ENCODE measurements at regions not wholly inside any gene's neighbourhood (a gene's known extent, or its start where the extent isn't known, plus 50 kb on each side); places are given as distances from the start of the nearest gene placed in this dataset.
A peak's percentile ranks its signal among the peaks of the same experiment; 100 is the strongest.

DNA sequence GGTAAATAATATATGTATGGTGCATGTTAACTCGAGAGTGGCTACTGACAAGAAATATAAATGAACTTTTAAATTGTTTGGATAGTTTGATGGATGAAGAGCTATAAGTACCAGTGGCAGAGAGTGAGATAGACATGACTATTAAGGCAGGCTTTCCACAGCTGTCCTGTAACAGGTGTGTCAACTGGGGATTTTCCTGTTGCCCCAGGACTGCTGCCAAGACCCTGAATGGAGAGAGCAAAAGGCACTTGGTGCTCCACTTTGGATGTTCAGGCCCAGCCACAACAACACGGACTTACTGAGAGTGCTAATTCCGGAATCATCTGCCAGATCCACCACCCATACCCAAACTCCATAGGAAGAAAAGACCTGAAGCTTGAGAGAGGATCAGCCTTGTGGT, 215.1 kb downstream of the SEC61B start:
- DNase-seq (ENCODE audit: low read depth) = no peak

DNA sequence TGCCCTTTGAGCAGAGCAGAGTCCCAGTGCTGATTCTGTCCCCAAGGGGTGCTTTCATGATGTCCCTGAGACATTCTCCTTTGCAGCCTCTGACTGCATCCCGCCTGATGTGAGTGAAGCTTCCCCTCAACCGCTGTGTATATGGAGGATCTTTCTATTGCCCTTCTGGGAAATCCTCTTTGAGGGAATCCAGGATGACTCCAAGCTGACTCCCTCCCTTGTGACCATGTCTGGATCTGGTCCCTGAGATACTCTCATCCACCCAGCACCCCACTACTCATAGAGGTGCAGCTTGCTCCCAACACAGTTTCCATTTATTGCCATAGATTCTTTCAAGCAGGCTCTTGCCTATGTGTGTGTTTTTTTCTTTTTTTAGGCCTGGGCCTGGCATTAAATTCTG, 216.5 kb downstream of the SEC61B start:
- no peak for DNase-seq (ENCODE audit: low read depth)

GRCh38 chr9:99441829-99442228, 219.7 kb downstream of the SEC61B start:
- DNase-seq (ENCODE audit: low read depth) = no peak

DNA sequence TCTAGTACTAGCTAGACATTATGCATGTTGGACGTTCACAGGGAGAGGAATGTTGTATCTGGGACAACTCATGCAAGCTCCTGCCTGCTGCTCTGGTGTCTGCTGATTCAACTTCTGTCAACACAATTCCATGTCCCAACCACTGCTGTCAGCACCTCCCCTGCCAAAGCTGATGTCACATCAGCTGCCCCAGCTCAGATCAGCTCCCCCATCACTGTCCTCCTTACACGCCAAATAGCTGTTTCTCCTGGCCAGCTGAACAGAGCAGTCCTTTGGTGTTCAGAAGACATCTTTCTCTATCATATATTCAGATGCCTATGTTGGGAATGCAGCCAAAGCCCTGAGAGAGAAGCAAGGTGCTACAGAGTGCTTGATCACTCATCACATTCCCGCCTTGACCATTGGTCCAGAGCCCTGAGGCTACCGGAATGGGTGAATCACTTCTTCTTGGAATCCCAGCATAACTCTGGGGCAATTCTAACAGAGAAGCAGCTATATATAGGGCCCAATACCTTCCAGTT, 223.3 kb downstream of the SEC61B start:
- DNase-seq (ENCODE audit: low read depth) = peak; percentile 84

- no peak for DNase-seq (ENCODE audit: low read depth)
These were observed 223.8 kb downstream of the SEC61B start for GRCh38 chr9:99445920-99446319.

DNA sequence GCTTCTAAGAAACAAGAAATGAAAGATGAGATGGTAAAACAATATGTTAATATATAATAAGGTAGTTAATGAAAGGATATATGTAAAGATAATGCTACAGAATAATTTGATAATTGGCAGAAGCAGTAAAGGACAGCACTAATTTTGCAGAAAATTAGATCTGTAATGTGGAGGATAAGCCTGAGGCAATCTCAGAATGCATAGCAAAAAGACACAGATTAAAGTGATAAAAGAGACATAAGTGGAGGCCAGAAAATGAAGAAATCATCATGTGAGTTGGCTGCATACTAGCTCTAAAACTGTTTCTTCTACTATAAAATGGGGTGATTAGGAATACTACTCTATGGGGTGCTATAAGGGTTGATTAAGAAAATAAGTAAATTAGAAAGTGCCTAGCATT, 225.9 kb downstream of the SEC61B start:
- DNase-seq (ENCODE audit: low read depth) = no peak

DNA sequence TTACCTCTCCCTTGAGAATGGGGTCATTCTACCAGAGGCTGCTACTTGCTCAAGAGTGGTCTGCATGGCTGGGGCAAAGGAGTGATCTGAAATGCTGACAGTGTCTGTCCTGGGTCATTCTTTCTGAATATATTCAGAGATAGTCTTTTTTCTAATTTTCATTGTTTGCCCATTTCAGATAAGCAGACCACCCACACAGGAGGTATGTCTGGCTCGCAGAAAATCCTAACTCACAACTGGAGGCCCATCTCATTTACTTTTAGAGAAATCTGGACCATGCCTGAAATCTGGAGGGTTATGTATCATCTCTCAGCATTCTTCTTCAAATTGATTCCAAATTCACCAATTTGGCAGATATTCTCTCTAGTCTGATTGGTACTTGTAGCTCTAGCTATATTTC, 227.6 kb downstream of the SEC61B start:
- DNase-seq (ENCODE audit: low read depth) = no peak

DNA sequence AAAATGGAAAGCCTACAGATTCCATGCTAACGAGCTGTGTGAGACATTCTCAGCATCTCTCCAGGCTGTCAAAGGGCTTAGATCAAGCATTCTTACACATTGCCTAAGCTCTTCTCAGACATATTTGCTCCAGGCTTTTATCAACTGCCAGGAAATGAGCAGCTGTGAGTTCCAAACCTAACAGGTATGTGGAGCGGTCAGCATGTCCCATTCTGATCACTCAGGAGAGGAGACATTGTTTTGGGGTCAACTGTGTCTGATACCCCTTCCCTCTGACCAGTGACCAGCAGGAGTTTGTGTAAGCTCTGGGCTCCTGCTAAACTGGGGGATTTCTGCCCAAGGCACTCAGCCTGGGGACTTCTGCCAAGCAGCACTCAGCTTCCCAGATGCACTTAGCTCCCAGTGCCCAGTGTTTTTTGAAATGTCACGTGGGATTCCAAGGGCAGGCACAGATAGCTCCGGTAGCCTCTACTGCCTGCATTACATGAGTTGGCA, 229.1 kb downstream of the SEC61B start:
- DNase-seq (ENCODE audit: low read depth) = no peak

GRCh38 chr9:99457406-99457805, 235.3 kb downstream of the SEC61B start:
- no peak for DNase-seq (ENCODE audit: low read depth)

GRCh38 chr9:99457981-99458380, 235.9 kb downstream of the SEC61B start:
- no peak for DNase-seq (ENCODE audit: low read depth)

DNA sequence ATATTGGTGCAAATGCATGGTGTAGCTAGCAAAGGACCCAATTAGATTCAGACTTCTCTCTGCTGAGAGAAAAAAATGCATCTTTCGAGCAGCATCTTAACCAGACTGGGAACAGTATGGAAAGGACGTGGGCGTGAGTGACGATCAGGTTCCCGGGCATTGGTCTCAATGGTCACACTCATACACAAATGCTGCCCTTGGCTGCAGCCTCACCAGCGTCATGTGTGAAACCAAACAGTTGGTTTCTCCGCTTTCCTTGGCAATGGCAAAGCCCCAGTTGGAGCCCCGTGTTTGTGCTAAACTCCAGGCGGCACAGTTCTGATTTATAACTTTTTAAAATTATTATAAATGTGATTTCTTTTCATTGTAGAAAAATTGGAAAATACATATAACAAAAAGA, 237.8 kb downstream of the SEC61B start:
- no peak for DNase-seq (ENCODE audit: low read depth)

- no peak for DNase-seq (ENCODE audit: low read depth)
These were observed 241.0 kb downstream of the SEC61B start for GRCh38 chr9:99463131-99463530.

- no peak for DNase-seq (ENCODE audit: low read depth)
These were observed 242.5 kb downstream of the SEC61B start for GRCh38 chr9:99464568-99464967.

GRCh38 chr9:99465231-99465907, 243.3 kb downstream of the SEC61B start:
- DNase-seq (ENCODE audit: low read depth) = no peak

GRCh38 chr9:99466104-99466503, 244.0 kb downstream of the SEC61B start:
- no peak for DNase-seq (ENCODE audit: low read depth)

- no peak for DNase-seq (ENCODE audit: low read depth)
These were observed 244.7 kb downstream of the SEC61B start for GRCh38 chr9:99466781-99467180.

GRCh38 chr9:99471033-99471432, 249.0 kb downstream of the SEC61B start:
- no peak for DNase-seq (ENCODE audit: low read depth)

GRCh38 chr9:99472240-99472915, 250.3 kb downstream of the SEC61B start:
- DNase-seq (ENCODE audit: low read depth) = no peak

GRCh38 chr9:99472916-99473245, 250.8 kb downstream of the SEC61B start:
- DNase-seq (ENCODE audit: low read depth) = no peak

GRCh38 chr9:99474186-99474585, 252.1 kb downstream of the SEC61B start:
- DNase-seq (ENCODE audit: low read depth) = no peak

- DNase-seq (ENCODE audit: low read depth) = no peak
These were observed 253.5 kb downstream of the SEC61B start for GRCh38 chr9:99475401-99476065.

DNA sequence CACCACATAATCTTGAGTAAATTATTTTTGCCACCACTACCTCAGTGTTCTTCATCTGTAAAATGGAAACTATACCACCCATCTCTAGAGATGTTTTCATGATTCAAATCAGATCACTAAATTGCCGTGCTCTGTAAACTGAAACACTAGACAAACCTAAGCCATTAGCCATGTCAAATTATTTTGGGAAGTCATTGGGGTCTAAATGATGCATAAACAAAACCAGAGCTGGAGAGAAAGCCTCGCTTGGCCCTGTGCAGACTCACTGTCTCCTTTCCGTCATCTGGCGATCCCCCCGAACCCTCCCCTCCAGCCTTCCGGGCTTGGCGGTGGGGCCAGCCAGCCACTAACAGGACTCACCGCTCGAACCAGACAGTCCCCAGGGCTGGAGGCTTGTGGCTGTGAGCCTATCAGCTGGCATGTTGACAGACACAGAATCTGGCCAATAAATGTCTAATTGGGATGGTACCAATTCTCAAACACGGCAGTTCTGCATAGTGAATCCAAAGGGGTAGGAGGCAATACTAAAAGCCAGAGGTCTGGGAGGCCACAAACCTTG, 256.5 kb downstream of the SEC61B start:
- DNase-seq (ENCODE audit: low read depth) = no peak

DNA sequence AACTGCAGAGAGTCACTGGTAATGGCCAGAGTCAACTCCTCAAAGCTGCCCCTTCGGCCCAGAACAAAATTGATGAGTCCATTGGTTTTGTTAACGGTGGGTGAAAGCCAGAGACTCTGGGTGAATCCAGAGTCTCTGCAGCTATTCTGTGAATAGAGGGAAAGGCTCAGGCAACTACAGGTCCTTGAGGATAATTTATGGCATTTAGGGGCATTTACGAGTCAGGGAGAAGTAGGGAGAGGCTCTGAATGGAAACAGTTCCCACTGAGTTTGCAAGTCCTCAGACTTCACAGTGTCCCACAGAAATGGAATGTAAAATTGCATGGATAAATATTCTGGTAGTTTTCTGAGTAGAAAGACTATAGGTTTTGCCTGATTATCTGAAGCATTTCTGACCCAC, 257.8 kb downstream of the SEC61B start:
- DNase-seq (ENCODE audit: low read depth) = no peak

Data from non-pigmented ciliary epithelial cell (primary cell).